Endodermal cell (in vitro differentiated cells): ENCODE measurements at regions not wholly inside any gene's neighbourhood (a gene's known extent, or its start where the extent isn't known, plus 50 kb on each side); places are given as distances from the start of the nearest gene placed in this dataset.

Source experiments
- DNase-seq: peaks from one replicate; pipeline ENCODE4 v3.0.0-alpha.2; 2017
- H3K27ac ChIP-seq: 2 replicates; pipeline ENCODE4 v1.5.1; 2013; ENCODE audit warnings: mild to moderate bottlenecking, low read depth, low read length, moderate library complexity
- H3K27me3 ChIP-seq: 2 replicates; pipeline ENCODE4 v1.6.1; 2013; ENCODE audit warnings: mild to moderate bottlenecking, low read length, moderate library complexity; ENCODE audit not compliant: insufficient read depth, control insufficient read depth, poor library complexity, severe bottlenecking
- H3K36me3 ChIP-seq: 2 replicates; pipeline ENCODE4 v1.7.0; 2013; ENCODE audit warnings: mild to moderate bottlenecking, low read length, moderate library complexity; ENCODE audit not compliant: control insufficient read depth, insufficient read depth
- H3K4me1 ChIP-seq: one replicate; pipeline ENCODE4 v1.7.0; 2013; ENCODE audit warnings: low read length; ENCODE audit not compliant: control insufficient read depth, insufficient read depth
- H3K4me3 ChIP-seq: 2 replicates; pipeline ENCODE4 v1.5.1; 2013; ENCODE audit warnings: mild to moderate bottlenecking, low read length, moderate library complexity
- H3K9ac ChIP-seq: 2 replicates; pipeline ENCODE4 v1.6.1; 2013; ENCODE audit warnings: mild to moderate bottlenecking, low read length, moderate library complexity; ENCODE audit not compliant: poor library complexity, severe bottlenecking; ENCODE audit errors: extremely low read depth
- H3K9me3 ChIP-seq: 2 replicates; pipeline ENCODE4 v1.6.1; 2013; ENCODE audit warnings: mild to moderate bottlenecking, low read length, moderate library complexity; ENCODE audit not compliant: control insufficient read depth
- H3K27ac Mint-ChIP-seq: 2 replicates; pipeline ENCODE4 v1.8.0; 2020; ENCODE audit warnings: mixed read lengths
- H3K27me3 Mint-ChIP-seq: 2 replicates; pipeline ENCODE4 v1.8.0; 2021; ENCODE audit warnings: mild to moderate bottlenecking, mixed read lengths; ENCODE audit not compliant: insufficient read depth
- H3K36me3 Mint-ChIP-seq: 2 replicates; pipeline ENCODE4 v1.8.0; 2020; ENCODE audit warnings: low read depth, mixed read lengths
- H3K4me1 Mint-ChIP-seq: 2 replicates; pipeline ENCODE4 v1.8.0; 2020; ENCODE audit warnings: mixed read lengths
- H3K4me3 Mint-ChIP-seq: 2 replicates; pipeline ENCODE4 v1.8.0; 2020; ENCODE audit warnings: mild to moderate bottlenecking, moderate library complexity, mixed read lengths
- H3K9me3 Mint-ChIP-seq: 2 replicates; pipeline ENCODE4 v1.8.0; 2020; ENCODE audit warnings: mild to moderate bottlenecking, mixed read lengths
- CTCF ChIP-seq: fragments of 200-600 bp; sonication (generic); conservative IDR thresholded peaks from 2 replicates; pipeline ENCODE4 v1.5.0; 2021; ENCODE audit warnings: antibody characterized with exemption, mild to moderate bottlenecking
- WGBS, 2 experiments: methylation state at CpG; one replicate each; pipeline versions ENCODE4 v1.1.5 to v1.1.7; 2013; ENCODE audit warnings: missing lambda C conversion rate in 2 of 2, mixed read lengths in 1 of 2; ENCODE audit not compliant: insufficient coverage in 1 of 2, insufficient read length in 1 of 2; 5-methylcytosine and 5-hydroxymethylcytosine counted together

- H3K36me3 ChIP-seq: no peaks in the 10 kb centered on the region
- H3K4me3 Mint-ChIP-seq: no peak overlapping the region
- H3K27ac Mint-ChIP-seq: no peak overlapping the region
- no peak overlapping the region for H3K4me3 ChIP-seq
- H3K36me3 Mint-ChIP-seq: no peaks in the 10 kb centered on the region
- H3K27me3 Mint-ChIP-seq: no peaks in the 10 kb centered on the region
- WGBS, 2 experiments: 84 to 100% methylated on average over 2 to 5 of the region's 6 CpGs
- no peak for TF ChIP-seq CTCF
- no peak for DNase-seq
- H3K27me3 ChIP-seq: no peaks in the 10 kb centered on the region
- H3K4me1 Mint-ChIP-seq: no peaks in the 10 kb centered on the region
- no peaks in the 10 kb centered on the region for H3K4me1 ChIP-seq
- H3K9ac ChIP-seq: no peak overlapping the region
- H3K9me3 ChIP-seq: no peaks in the 10 kb centered on the region
- H3K9me3 Mint-ChIP-seq: no peaks in the 10 kb centered on the region
- H3K27ac ChIP-seq: no peak overlapping the region
Measured at GRCh38 chr4:34010751-34011519, 2233.4 kb downstream of the ARAP2 start.

- Histone ChIP-seq H3K27ac (no peak overlapping the region), H3K4me1 (no peaks in the 10 kb centered on the region), H3K27me3 (no peaks in the 10 kb centered on the region), H3K4me3 (no peak overlapping the region), H3K9me3 (no peaks in the 10 kb centered on the region), H3K36me3 (no peaks in the 10 kb centered on the region), H3K9ac (no peak overlapping the region)
- no peak for TF ChIP-seq CTCF
- Mint-ChIP-seq H3K27me3 (no peaks in the 10 kb centered on the region), H3K36me3 (no peaks in the 10 kb centered on the region), H3K4me3 (no peak overlapping the region), H3K4me1 (no peaks in the 10 kb centered on the region), H3K9me3 (no peaks in the 10 kb centered on the region), H3K27ac (no peak overlapping the region)
- 67% methylated on average over 1 of the region's 1 CpG; no CpG with 5 or more reads in 1 of the 2 experiments for WGBS, 2 experiments
- no peak for DNase-seq
Measured at GRCh38 chr4:34035225-34035624, 2209.1 kb downstream of the ARAP2 start.

DNA sequence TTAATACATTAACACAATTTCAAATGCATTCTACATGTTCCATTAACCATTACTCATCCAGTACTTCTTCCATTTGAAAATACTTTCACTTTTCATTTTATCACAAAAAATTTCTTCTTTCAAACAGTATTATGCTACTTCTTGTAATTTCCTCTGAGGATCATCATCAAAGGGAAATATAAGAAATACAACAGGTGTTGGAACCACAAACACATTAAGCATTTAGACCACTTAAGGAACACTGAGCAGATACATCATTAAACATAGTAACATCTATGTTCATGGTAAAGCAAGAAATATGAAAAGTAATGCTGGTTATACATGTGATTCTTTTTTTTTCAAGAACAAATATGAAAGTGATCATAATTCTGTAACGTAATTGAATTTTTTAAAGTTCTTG lies 2207.0 kb downstream of the ARAP2 start:
- Histone ChIP-seq H3K4me3 (no peak overlapping the region), H3K4me1 (no peaks in the 10 kb centered on the region), H3K27ac (no peak overlapping the region), H3K9me3 (no peaks in the 10 kb centered on the region), H3K27me3 (no peaks in the 10 kb centered on the region), H3K9ac (no peak overlapping the region), H3K36me3 (no peaks in the 10 kb centered on the region)
- no peaks in the 10 kb centered on the region for H3K27me3 Mint-ChIP-seq
- no peaks in the 10 kb centered on the region for H3K9me3 Mint-ChIP-seq
- 100% methylated on average over 1 of the region's 1 CpG; no CpG with 5 or more reads in 1 of the 2 experiments for WGBS, 2 experiments
- no peak for TF ChIP-seq CTCF
- no peak for DNase-seq
- H3K4me1 Mint-ChIP-seq: no peaks in the 10 kb centered on the region
- no peaks in the 10 kb centered on the region for H3K36me3 Mint-ChIP-seq
- H3K4me3 Mint-ChIP-seq: no peak overlapping the region
- no peak overlapping the region for H3K27ac Mint-ChIP-seq
